Adrenal gland (tissue), 9 donors: ENCODE measurements at regions not wholly inside any gene's neighbourhood (a gene's known extent, or its start where the extent isn't known, plus 50 kb on each side); places are given as distances from the start of the nearest gene placed in this dataset.

Source experiments
- DNase-seq, 7 donors: peaks; one replicate each; pipeline ENCODE4 v3.0.0-alpha.2; 2019 to 2020
- H3K27ac ChIP-seq, 5 donors: fragments of 200-600 bp; sonication (generic) in 4 of 5; 1 replicate in 3 of 5; 2 replicates in 2 of 5; pipeline versions ENCODE4 v1.5.1 to v1.8.0; 2016 to 2020; ENCODE audit warnings: mild to moderate bottlenecking in 1 of 5
- H3K27me3 ChIP-seq: fragments of 200-600 bp; 2 replicates; pipeline ENCODE4 v1.8.0; 2021
- H3K36me3 ChIP-seq, 2 donors: fragments of 200-600 bp; replicated peaks in 1 of 2; 1 replicate in 1 of 2; 2 replicates in 1 of 2; pipeline versions ENCODE4 v1.5.1 to v1.8.0; 2018 to 2022
- H3K4me1 ChIP-seq, 2 donors: fragments of 200-600 bp; replicated peaks in 1 of 2; 1 replicate in 1 of 2; 2 replicates in 1 of 2; pipeline versions ENCODE4 v1.5.1 to v1.8.0; 2018 to 2021
- H3K4me3 ChIP-seq, 4 donors: fragments of 200-600 bp; sonication (generic) in 3 of 4; one replicate each; pipeline ENCODE4 v1.5.1; 2016 to 2018
- H3K9me3 ChIP-seq, 3 donors: fragments of 200-600 bp; sonication (generic) in 1 of 3; replicated peaks in 1 of 3; 1 replicate in 2 of 3; 2 replicates in 1 of 3; pipeline versions ENCODE4 v1.5.1 to v1.8.0; 2016 to 2021
- POLR2A ChIP-seq, 2 donors: fragments of 450-650 bp; IDR thresholded peaks; one replicate each; pipeline ENCODE4 v1.6.1; 2017; ENCODE audit warnings: antibody characterized with exemption in 2 of 2, mild to moderate bottlenecking in 2 of 2, moderate library complexity in 1 of 2
- WGBS, 4 donors: extraction: QIAGEN DNeasy Blood & Tissue Kit in 2 of 4; methylation state at CpG; one replicate each; pipeline versions ENCODE4 v1.1.5 to v1.1.7; 2013 to 2017; 5-methylcytosine and 5-hydroxymethylcytosine counted together
- intact Hi-C, 2 donors: fragments of 100-400 bp; cut with DNase I; formaldehyde crosslinking; loops; one replicate each; pipeline versions ENCODE4 v1.14.1 to v1.15.0; 2022 to 2023
- TF ChIP-seq, protein P1 (sequence below), 6 experiments: fragments of 450-650 bp in 4 of 6; fragments of 200-600 bp in 2 of 6; sonication (generic) in 1 of 6; IDR thresholded peaks; 1 replicate in 5 of 6; 2 replicates in 1 of 6; pipeline versions ENCODE4 v1.5.1 to v1.8.0; 2016 to 2021; ENCODE audit warnings: antibody characterized with exemption in 6 of 6, mild to moderate bottlenecking in 2 of 6, moderate library complexity in 1 of 6
- donor health status: healthy with polysubstance abuse.
- donor health status: Bipolar disorder and iron deficiency.
- donor health status: DM: yes; HTN: yes; CAD: no.
- donor health status: DM: no; HTN: no; CAD: no.
- donor health status: DM: no; HTN: no; CAD: no.

DNA sequence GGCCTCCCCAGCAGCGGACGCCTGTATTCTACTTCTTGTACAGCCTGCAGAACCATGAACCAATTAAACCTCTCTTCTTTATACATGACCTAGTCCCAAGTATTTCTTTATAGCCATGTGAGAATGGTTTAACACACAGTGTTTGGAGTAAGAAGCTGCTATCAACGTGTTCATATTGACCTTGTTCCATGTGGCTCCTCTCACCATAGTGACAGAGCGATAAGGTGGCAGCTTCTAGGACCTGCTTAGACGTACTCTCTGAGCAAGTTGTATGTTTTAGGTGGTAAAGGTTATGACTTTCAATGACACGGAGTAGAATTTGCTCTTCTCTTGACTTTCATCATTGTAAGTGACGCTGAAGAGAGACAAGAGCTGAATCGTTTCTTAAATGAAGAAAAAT lies 157.7 kb upstream of the SLCO3A1 start:
- intact Hi-C loops, result no loop called here
- Histone ChIP-seq H3K4me1 (peaks cover 0 to 9% of the 10 kb centered on the region in 2 donors), H3K9me3 (no peaks in the 10 kb centered on the region), H3K36me3 (no peaks in the 10 kb centered on the region), H3K27ac (no peak overlapping the region), H3K4me3 (no peak overlapping the region), H3K27me3 (no peaks in the 10 kb centered on the region)
- 78 to 92% (median 87%) methylated on average over 8 of the region's 8 CpGs for WGBS, 4 donors
- TF ChIP-seq, protein P1, sequence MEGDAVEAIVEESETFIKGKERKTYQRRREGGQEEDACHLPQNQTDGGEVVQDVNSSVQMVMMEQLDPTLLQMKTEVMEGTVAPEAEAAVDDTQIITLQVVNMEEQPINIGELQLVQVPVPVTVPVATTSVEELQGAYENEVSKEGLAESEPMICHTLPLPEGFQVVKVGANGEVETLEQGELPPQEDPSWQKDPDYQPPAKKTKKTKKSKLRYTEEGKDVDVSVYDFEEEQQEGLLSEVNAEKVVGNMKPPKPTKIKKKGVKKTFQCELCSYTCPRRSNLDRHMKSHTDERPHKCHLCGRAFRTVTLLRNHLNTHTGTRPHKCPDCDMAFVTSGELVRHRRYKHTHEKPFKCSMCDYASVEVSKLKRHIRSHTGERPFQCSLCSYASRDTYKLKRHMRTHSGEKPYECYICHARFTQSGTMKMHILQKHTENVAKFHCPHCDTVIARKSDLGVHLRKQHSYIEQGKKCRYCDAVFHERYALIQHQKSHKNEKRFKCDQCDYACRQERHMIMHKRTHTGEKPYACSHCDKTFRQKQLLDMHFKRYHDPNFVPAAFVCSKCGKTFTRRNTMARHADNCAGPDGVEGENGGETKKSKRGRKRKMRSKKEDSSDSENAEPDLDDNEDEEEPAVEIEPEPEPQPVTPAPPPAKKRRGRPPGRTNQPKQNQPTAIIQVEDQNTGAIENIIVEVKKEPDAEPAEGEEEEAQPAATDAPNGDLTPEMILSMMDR (IDR thresholded peaks at IDR 0.05), result no peak
- no peak for TF ChIP-seq POLR2A (IDR thresholded peaks at IDR 0.05)
- no peak for DNase-seq

DNA sequence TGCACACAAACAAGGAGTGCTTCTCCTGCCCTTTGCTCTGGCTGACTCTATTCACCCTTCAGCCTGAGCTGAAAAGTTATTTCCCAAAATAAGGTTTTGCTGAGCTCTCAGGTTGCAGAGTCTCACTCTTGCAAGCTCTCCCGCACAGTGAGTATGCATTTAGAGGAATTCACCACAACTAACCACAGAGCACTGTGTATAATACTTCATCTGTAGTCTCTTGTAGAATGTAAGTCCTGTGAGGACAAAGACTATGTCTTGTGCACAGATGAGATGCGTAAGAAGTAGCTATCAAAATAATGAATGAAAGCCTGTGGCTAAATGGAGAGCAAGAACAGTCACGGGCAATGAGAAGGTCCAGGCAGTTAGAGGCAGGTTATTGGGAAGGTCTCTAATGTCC lies 156.5 kb upstream of the SLCO3A1 start:
- intact Hi-C loops, result no loop called here

DNA sequence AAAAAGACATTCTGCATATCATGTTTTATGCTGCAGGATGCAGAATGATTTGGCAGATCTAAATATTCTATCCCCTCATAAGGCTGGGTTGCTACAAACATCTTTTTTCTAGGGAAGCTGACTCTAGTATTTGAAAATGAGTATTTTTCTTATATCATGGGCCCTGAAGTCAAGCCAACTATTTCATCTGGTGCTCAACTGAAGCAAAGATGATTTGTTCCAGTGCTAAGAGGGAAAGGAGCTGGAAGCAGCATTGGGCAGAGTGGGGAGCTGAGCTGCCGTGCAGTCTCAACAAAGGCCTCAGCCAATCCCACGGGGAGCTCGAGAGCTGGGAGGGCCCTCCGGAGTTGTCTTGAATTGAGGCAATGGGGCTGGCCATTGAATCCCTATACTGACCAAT lies 155.3 kb upstream of the SLCO3A1 start:
- no peaks in the 10 kb centered on the region for H3K9me3 ChIP-seq
- DNase-seq, result no peak
- WGBS, 4 donors, result 86 to 95% (median 87%) methylated on average over 4 of the region's 4 CpGs
- intact Hi-C loops, result no loop called here
- no peaks in the 10 kb centered on the region for H3K27me3 ChIP-seq
- no peak overlapping the region for H3K4me3 ChIP-seq
- peaks cover 0 to 9% of the 10 kb centered on the region in 2 donors for H3K4me1 ChIP-seq
- H3K36me3 ChIP-seq, result no peaks in the 10 kb centered on the region
- TF ChIP-seq, protein P1 (IDR thresholded peaks at IDR 0.05), result no peak
- no peak for TF ChIP-seq POLR2A (IDR thresholded peaks at IDR 0.05)
- no peak overlapping the region for H3K27ac ChIP-seq

More for the DNA sequence above, 156.5 kb upstream of the SLCO3A1 start:
- H3K4me1 ChIP-seq, result peaks cover 0 to 9% of the 10 kb centered on the region in 2 donors
- DNase-seq, result no peak
- no peaks in the 10 kb centered on the region for H3K9me3 ChIP-seq
- H3K27ac ChIP-seq, result no peak overlapping the region
- no peaks in the 10 kb centered on the region for H3K36me3 ChIP-seq
- no peaks in the 10 kb centered on the region for H3K27me3 ChIP-seq
- TF ChIP-seq, protein P1 (IDR thresholded peaks at IDR 0.05), result no peak
- TF ChIP-seq POLR2A (IDR thresholded peaks at IDR 0.05), result no peak
- WGBS, 4 donors, result 81 to 90% (median 85%) methylated on average over 3 of the region's 3 CpGs
- H3K4me3 ChIP-seq, result no peak overlapping the region

DNA sequence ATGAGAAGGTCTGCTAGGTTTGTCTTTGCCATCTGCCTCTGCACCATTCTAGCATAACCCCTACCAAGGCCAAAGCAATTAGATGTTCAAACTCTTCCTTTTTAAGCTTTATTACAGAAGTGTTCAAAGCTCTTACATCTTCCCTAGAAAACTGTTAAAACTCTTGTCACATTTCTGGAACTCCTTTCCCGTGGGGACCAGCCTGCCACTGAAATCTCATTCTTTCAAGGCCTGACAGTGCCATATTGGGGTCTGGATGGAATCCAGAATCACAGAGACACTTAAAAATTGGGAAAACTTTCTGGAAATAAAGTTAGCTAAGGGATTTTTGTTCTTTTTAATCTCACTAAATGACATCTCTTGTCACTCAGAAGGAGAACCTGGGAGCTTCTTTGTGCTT lies 153.8 kb upstream of the SLCO3A1 start:
- Histone ChIP-seq H3K27me3 (no peaks in the 10 kb centered on the region), H3K27ac (no peak overlapping the region), H3K4me3 (no peak overlapping the region), H3K9me3 (no peaks in the 10 kb centered on the region), H3K4me1 (peaks cover 0 to 4% of the 10 kb centered on the region in 2 donors), H3K36me3 (no peaks in the 10 kb centered on the region)
- DNase-seq, result no peak
- intact Hi-C loops, result no loop called here
- WGBS, 4 donors, result 84 to 97% (median 87%) methylated on average over 1 of the region's 1 CpG
- TF ChIP-seq, protein P1 (IDR thresholded peaks at IDR 0.05), result no peak
- TF ChIP-seq POLR2A (IDR thresholded peaks at IDR 0.05), result no peak
